Endothelial cell of umbilical vein (primary cell): ENCODE measurements at regions not wholly inside any gene's neighbourhood (a gene's known extent, or its start where the extent isn't known, plus 50 kb on each side); places are given as distances from the start of the nearest gene placed in this dataset.

Experiments used
- BruUV-seq: library from RNA; stranded (reverse); fragments of 400-500 nt; replicated peaks from 2 replicates; lab custom pipeline; 2021; lab: Mats Ljungman, UMichigan
- CTCF ChIA-PET: fragments of 300-600, 350-600 bp; sonication (Branson Sonifier 250); formaldehyde crosslinking; loops from one replicate; lab custom pipeline; 2021; ENCODE audit warnings: antibody characterized with exemption, inconsistent platforms; lab: Charles Lee
- POLR2A ChIA-PET: fragments of 300-600, 350-600 bp; sonication (Branson Sonifier 250); formaldehyde crosslinking; loops from one replicate; lab custom pipeline; 2021; ENCODE audit warnings: antibody characterized with exemption, inconsistent platforms; lab: Charles Lee
- DNase-seq: peaks from one replicate; pipeline ENCODE4 v3.0.0-alpha.2; 2011; ENCODE audit warnings: low read depth, low spot score
- FAIRE-seq: peaks from 2 replicates; lab custom pipeline; 2011; peaks lifted over from hg19 to GRCh38; lab: Jason Lieb, UNC
- H2AFZ ChIP-seq: 2 replicates; pipeline ENCODE4 v1.6.0; 2012; ENCODE audit warnings: low read depth, low read length, control low read depth, inconsistent platforms
- H3K27ac ChIP-seq: 2 replicates; pipeline ENCODE4 v1.5.1; 2011; ENCODE audit warnings: low read depth, mild to moderate bottlenecking, control low read depth, low read length, moderate library complexity; ENCODE audit not compliant: insufficient read depth
- H3K27me3 ChIP-seq, 2 experiments: 2 replicates each; pipeline versions ENCODE4 v1.6.0 to v1.6.1; 2011; ENCODE audit warnings: low read length in 2 of 2, mixed read lengths in 1 of 2; ENCODE audit not compliant: control insufficient read depth in 2 of 2, insufficient read depth in 2 of 2
- H3K36me3 ChIP-seq, 2 experiments: 2 replicates in 1 of 2; 3 replicates in 1 of 2; pipeline ENCODE4 v1.5.1; 2011; ENCODE audit warnings: low read length in 2 of 2, mild to moderate bottlenecking in 1 of 2, moderate library complexity in 1 of 2; ENCODE audit not compliant: control insufficient read depth in 2 of 2, insufficient read depth in 2 of 2; ENCODE audit errors: extremely low read depth in 1 of 2
- H3K4me1 ChIP-seq: 3 replicates; pipeline ENCODE4 v1.5.1; 2011; ENCODE audit warnings: mild to moderate bottlenecking, low read length; ENCODE audit not compliant: control insufficient read depth, insufficient read depth; ENCODE audit errors: extremely low read depth
- H3K4me2 ChIP-seq: 2 replicates; pipeline ENCODE4 v1.6.1; 2011; ENCODE audit warnings: low read length, control low read depth, mixed read lengths; ENCODE audit not compliant: insufficient read depth
- H3K4me3 ChIP-seq, 3 experiments: fragments of 200-600 bp in 1 of 3; sonication (generic), shearing (Covaris generic) in 1 of 3; replicated peaks in 1 of 3; 2 replicates each; pipeline ENCODE4 v1.5.1; 2011 to 2016; ENCODE audit warnings: control low read depth in 3 of 3, low read length in 3 of 3, mild to moderate bottlenecking in 2 of 3, inconsistent platforms in 1 of 3, low read depth in 1 of 3, moderate library complexity in 1 of 3; ENCODE audit not compliant: insufficient read depth in 1 of 3
- H3K79me2 ChIP-seq: 2 replicates; pipeline ENCODE4 v1.6.0; 2012; ENCODE audit warnings: low read length, inconsistent platforms; ENCODE audit not compliant: control insufficient read depth, insufficient read depth
- H3K9ac ChIP-seq: replicated peaks from 2 replicates; pipeline ENCODE3; 2011; ENCODE audit warnings: low read length, control low read depth; ENCODE audit not compliant: insufficient read depth; ENCODE audit errors: extremely low read depth
- H3K9me1 ChIP-seq: replicated peaks from 3 replicates; pipeline ENCODE4 v1.6.0; 2011; ENCODE audit warnings: mild to moderate bottlenecking, low read length; ENCODE audit not compliant: control insufficient read depth, insufficient read depth; ENCODE audit errors: extremely low read depth
- H3K9me3 ChIP-seq: replicated peaks from 2 replicates; pipeline ENCODE4 v1.5.1; 2012; ENCODE audit warnings: low read length, inconsistent platforms; ENCODE audit not compliant: control insufficient read depth, insufficient read depth
- H4K20me1 ChIP-seq: replicated peaks from 2 replicates; pipeline ENCODE3; 2011; ENCODE audit warnings: mild to moderate bottlenecking, low read length; ENCODE audit not compliant: control insufficient read depth, insufficient read depth; ENCODE audit errors: extremely low read depth
- CTCF ChIP-seq, 2 donors: IDR thresholded peaks; 1 replicate in 1 of 2; 2 replicates in 1 of 2; pipeline ENCODE4 v1.5.1; 2011; ENCODE audit warnings: low read length in 2 of 2, mild to moderate bottlenecking in 2 of 2, moderate library complexity in 2 of 2, control low read depth in 1 of 2, inconsistent platforms in 1 of 2, low read depth in 1 of 2; ENCODE audit not compliant: insufficient read depth in 1 of 2; ENCODE audit errors: extremely low read depth in 1 of 2
- EZH2 ChIP-seq: IDR thresholded peaks from 2 replicates; pipeline ENCODE4 v1.6.1; 2012; ENCODE audit warnings: borderline replicate concordance, low read depth, mild to moderate bottlenecking, moderate library complexity, low read length, inconsistent platforms; ENCODE audit not compliant: severe bottlenecking
- FOS ChIP-seq: IDR thresholded peaks from 2 replicates; pipeline ENCODE4 v1.6.1; 2011; ENCODE audit warnings: mild to moderate bottlenecking, low read length, moderate library complexity, borderline replicate concordance; ENCODE audit not compliant: insufficient read depth
- GATA2 ChIP-seq: IDR thresholded peaks from 2 replicates; pipeline ENCODE4 v1.7.0; 2011; ENCODE audit warnings: low read depth, mild to moderate bottlenecking, moderate library complexity, mixed read lengths, low read length; ENCODE audit not compliant: insufficient read length, insufficient read depth
- JUN ChIP-seq: IDR thresholded peaks from 2 replicates; pipeline ENCODE4 v1.6.1; 2011; ENCODE audit warnings: borderline replicate concordance, low read depth; ENCODE audit not compliant: insufficient read length, insufficient read depth
- MAX ChIP-seq: IDR thresholded peaks from 2 replicates; pipeline ENCODE4 v1.6.1; 2011; ENCODE audit not compliant: insufficient read depth, insufficient read length
- MYC ChIP-seq: IDR thresholded peaks from one replicate; pipeline ENCODE4 v1.6.1; 2011; ENCODE audit warnings: mild to moderate bottlenecking, low read depth, low read length
- POLR2A ChIP-seq: IDR thresholded peaks from 2 replicates; pipeline ENCODE4 v1.6.1; 2012; ENCODE audit warnings: low read depth, mild to moderate bottlenecking, control low read depth, low read length
- POLR2AphosphoS5 ChIP-seq: IDR thresholded peaks from 2 replicates; pipeline ENCODE4 v1.6.1; 2012; ENCODE audit warnings: low read depth, mild to moderate bottlenecking, control low read depth, low read length, moderate library complexity; ENCODE audit not compliant: insufficient read depth
- dilution Hi-C: fragments of 300-500 bp; cut with MboI; formaldehyde crosslinking; loops from one replicate; pipeline ENCODE4 v1.15.0; 2019; ENCODE audit warnings: low sequenced_read_pairs; ENCODE audit not compliant: extremely low pct_ligation_motif_present
- intact Hi-C: fragments of 100-400 bp; cut with micrococcal nuclease; formaldehyde crosslinking; loops from one replicate; pipeline ENCODE4 v1.10.0; 2022

GRCh38 chr10:78291722-78292121, 258.1 kb downstream of the RPS24 start:
- POLR2A ChIA-PET, result no interaction called here
- no TSS peak for BruUV-seq

More at GRCh38 chr10:78291722-78292121, 258.1 kb downstream of the RPS24 start:
- H4K20me1 ChIP-seq, result no peaks in the 10 kb centered on the region
- dilution Hi-C loops (no loop called here), intact Hi-C loops (no loop called here)
- H3K9me1 ChIP-seq, result peaks cover 3% of the 10 kb centered on the region
- no peaks in the 10 kb centered on the region for H3K36me3 ChIP-seq
- no peak for FAIRE-seq
- no peak overlapping the region for H3K4me2 ChIP-seq
- no peak for TF ChIP-seq FOS
- TF ChIP-seq POLR2A, result no peak
- TF ChIP-seq JUN, result no peak
- no peak for TF ChIP-seq EZH2
- TF ChIP-seq MYC, result no peak
- TF ChIP-seq GATA2, result no peak
- no peak for TF ChIP-seq POLR2AphosphoS5
- no peak for TF ChIP-seq MAX
- TF ChIP-seq CTCF (IDR thresholded peaks at IDR 0.05; ENCODE audit: extremely low read depth in 1 of 2, insufficient read depth in 1 of 2, low read depth in 1 of 2, low read length in 2 of 2), result no peak
- no peaks in the 10 kb centered on the region for H3K79me2 ChIP-seq
- no peaks in the 10 kb centered on the region for H3K27me3 ChIP-seq
- no peak overlapping the region for H2AFZ ChIP-seq
- no peak overlapping the region for H3K4me3 ChIP-seq
- CTCF ChIA-PET, result interaction anchor here (0.6 kb wide), 1 partner anchor 11 kb away, joined by 3 read pairs; no protein-coding TSS in a partner anchor
- no peak overlapping the region for H3K9ac ChIP-seq
- DNase-seq, result no peak
- H3K4me1 ChIP-seq, result peaks cover 11% of the 10 kb centered on the region
- no peaks in the 10 kb centered on the region for H3K9me3 ChIP-seq
- H3K27ac ChIP-seq, result no peak overlapping the region
